ENCODE measurements at regions not wholly inside any gene's neighbourhood (a gene's known extent, or its start where the extent isn't known, plus 50 kb on each side); places are given as distances from the start of the nearest gene placed in this dataset.

DNA sequence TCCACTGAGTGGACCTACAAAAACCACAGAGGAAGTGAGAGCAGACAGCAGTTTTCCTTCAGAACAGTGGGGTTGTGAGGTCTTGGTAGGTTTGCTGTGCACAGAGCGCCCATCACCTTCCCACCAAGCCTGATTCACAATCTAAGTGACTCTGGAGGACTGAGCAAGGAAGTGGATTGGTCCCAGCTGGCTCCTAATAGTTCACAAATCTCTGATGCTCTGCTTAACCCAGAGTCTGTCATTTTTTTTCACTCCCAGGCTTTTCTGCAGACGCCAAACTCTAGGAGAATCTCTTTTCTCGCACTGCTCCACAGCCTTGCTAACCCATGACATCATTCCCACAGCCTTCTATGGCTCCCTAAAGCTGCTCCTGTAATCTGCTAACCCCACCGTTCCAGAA is 280.4 kb downstream of the C1D start:
- TF ChIP-seq CTCF (IDR thresholded peaks at IDR 0.05; ENCODE audit: borderline replicate concordance, control extremely low read depth, extremely low read depth, insufficient read depth, missing control alignments) = no peak
- in situ Hi-C loops (cut with MboI; ENCODE audit: low sequenced_read_pairs, unreplicated experiment) = no loop called here
- no peak for DNase-seq (ENCODE audit: low spot score)

GRCh38 chr2:67783026-67783425 is 279.8 kb downstream of the C1D start:
- no peak for DNase-seq (ENCODE audit: low spot score)
- in situ Hi-C loops (cut with MboI; ENCODE audit: low sequenced_read_pairs, unreplicated experiment) = no loop called here
- no peak for TF ChIP-seq CTCF (IDR thresholded peaks at IDR 0.05; ENCODE audit: borderline replicate concordance, control extremely low read depth, extremely low read depth, insufficient read depth, missing control alignments)

DNA sequence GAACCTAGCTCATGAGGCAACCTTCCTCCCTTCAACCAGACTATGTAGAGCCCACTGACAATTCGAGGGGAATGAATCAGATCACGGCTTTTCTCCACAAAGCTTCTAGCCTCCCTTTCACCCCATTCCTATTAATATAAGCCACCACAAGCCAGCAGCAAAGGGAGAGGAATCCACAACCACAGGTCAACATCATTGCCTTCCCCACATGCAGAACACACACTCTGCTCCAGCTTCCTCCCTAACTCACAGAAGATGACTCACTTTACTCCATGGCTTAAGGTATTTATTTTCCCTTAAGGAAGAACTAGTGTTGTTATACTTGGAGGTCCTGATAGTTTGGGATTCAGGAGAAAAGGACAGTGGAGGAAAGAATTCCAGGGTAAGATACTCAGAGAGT is 272.2 kb downstream of the C1D start:
- in situ Hi-C loops (cut with MboI; ENCODE audit: low sequenced_read_pairs, unreplicated experiment) = no loop called here
- DNase-seq (ENCODE audit: low spot score) = no peak
- TF ChIP-seq CTCF (IDR thresholded peaks at IDR 0.05; ENCODE audit: borderline replicate concordance, control extremely low read depth, extremely low read depth, insufficient read depth, missing control alignments) = no peak

DNA sequence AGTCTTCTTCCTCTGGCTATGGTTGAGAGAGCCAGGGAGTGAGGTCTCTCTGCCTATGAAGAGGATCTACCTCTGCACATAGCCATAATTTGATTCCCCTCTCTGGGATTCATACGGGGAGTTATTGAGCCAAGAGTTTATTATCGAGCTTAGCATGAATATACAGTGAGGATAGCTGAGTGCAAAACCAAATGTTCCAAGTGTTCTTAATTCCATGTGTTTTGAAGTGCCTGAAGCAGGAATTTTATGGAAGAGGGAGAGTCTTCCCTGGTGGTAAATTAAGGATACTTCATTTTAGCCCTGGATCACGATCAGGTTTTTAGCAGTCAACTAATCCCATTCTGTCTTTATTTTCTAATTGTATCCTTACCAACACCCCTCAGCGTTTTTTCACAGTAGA is 270.6 kb downstream of the C1D start:
- no peak for TF ChIP-seq CTCF (IDR thresholded peaks at IDR 0.05; ENCODE audit: borderline replicate concordance, control extremely low read depth, extremely low read depth, insufficient read depth, missing control alignments)
- no peak for DNase-seq (ENCODE audit: low spot score)
- in situ Hi-C loops (cut with MboI; ENCODE audit: low sequenced_read_pairs, unreplicated experiment) = no loop called here

- in situ Hi-C loops (cut with MboI; ENCODE audit: low sequenced_read_pairs, unreplicated experiment) = no loop called here
- DNase-seq (ENCODE audit: low spot score) = no peak
- no peak for TF ChIP-seq CTCF (IDR thresholded peaks at IDR 0.05; ENCODE audit: borderline replicate concordance, control extremely low read depth, extremely low read depth, insufficient read depth, missing control alignments)
Observed at GRCh38 chr2:67792681-67793091, 270.1 kb downstream of the C1D start.

GRCh38 chr2:67797801-67798540 is 264.8 kb downstream of the C1D start:
- DNase-seq (ENCODE audit: low spot score) = no peak
- in situ Hi-C loops (cut with MboI; ENCODE audit: low sequenced_read_pairs, unreplicated experiment) = no loop called here
- no peak for TF ChIP-seq CTCF (IDR thresholded peaks at IDR 0.05; ENCODE audit: borderline replicate concordance, control extremely low read depth, extremely low read depth, insufficient read depth, missing control alignments)

Measured in GM13976 (cell line).